ENCODE measurements at regions not wholly inside any gene's neighbourhood (a gene's known extent, or its start where the extent isn't known, plus 50 kb on each side); places are given as distances from the start of the nearest gene placed in this dataset.

- H3K9ac ChIP-seq = no peak overlapping the region
- POLR2A ChIA-PET = no interaction called here
- H3K27ac ChIP-seq (ENCODE audit: low read depth in 2 of 2, low read length in 1 of 2) = no peak overlapping the region
- no peaks in the 10 kb centered on the region for H3F3A ChIP-seq (replicated peaks; ENCODE audit: insufficient read depth)
- DNase-seq = no peak
- no peaks in the 10 kb centered on the region for H3K9me2 ChIP-seq
- no peaks in the 10 kb centered on the region for H3K27me3 ChIP-seq (ENCODE audit: insufficient read depth)
- CTCF ChIA-PET = interaction anchor here (0.6 to 1.3 kb wide), 5 partner anchors 8 to 241 kb away, joined by 3 to 4 read pairs (median 3); no protein-coding TSS in a partner anchor
- 55% methylated on average over 21 of the region's 21 CpGs for WGBS (ENCODE audit: low lambda C conversion rate)
- H3K4me3 ChIP-seq (ENCODE audit: low read depth in 2 of 2, low read length in 1 of 2) = no peak overlapping the region
- no peaks in the 10 kb centered on the region for H3K36me3 ChIP-seq (replicated peaks in 1 of 2; ENCODE audit: control insufficient read depth in 1 of 2, insufficient read depth in 2 of 2, low read length in 1 of 2)
- H3K4me2 ChIP-seq = no peak overlapping the region
- no peaks in the 10 kb centered on the region for H4K20me1 ChIP-seq (ENCODE audit: insufficient read depth)
- no peaks in the 10 kb centered on the region for H3K9me3 ChIP-seq
- no peaks in the 10 kb centered on the region for H3K79me2 ChIP-seq (ENCODE audit: insufficient read depth)
- peaks cover 0 to 25% of the 10 kb centered on the region in 2 experiments; a peak in 1 of 4 replicates for H3K4me1 ChIP-seq (ENCODE audit: control insufficient read depth in 1 of 2, insufficient read depth in 2 of 2, low read depth in 1 of 2, low read length in 1 of 2)
- TF ChIP-seq EZH2phosphoT487 (IDR thresholded peaks at IDR 0.05; ENCODE audit: borderline replicate concordance, low read depth) (no peak), IRF3 (IDR thresholded peaks at IDR 0.05; ENCODE audit: low read depth, low read length) (no peak), TCF12 (IDR thresholded peaks at IDR 0.05) (no peak), RCOR1 (IDR thresholded peaks at IDR 0.05; ENCODE audit: low read length) (no peak), YY1 (IDR thresholded peaks at IDR 0.05; ENCODE audit: low read depth) (no peak), FOSL2 (IDR thresholded peaks at IDR 0.05; ENCODE audit: borderline replicate concordance, low read depth) (no peak)
- TF ChIP-seq, protein P1, sequence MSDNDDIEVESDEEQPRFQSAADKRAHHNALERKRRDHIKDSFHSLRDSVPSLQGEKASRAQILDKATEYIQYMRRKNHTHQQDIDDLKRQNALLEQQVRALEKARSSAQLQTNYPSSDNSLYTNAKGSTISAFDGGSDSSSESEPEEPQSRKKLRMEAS (IDR thresholded peaks at IDR 0.05; ENCODE audit: low read depth) = no peak
- H2AFZ ChIP-seq (ENCODE audit: low read depth) = no peak overlapping the region
Observed at GRCh38 chr2:16226943-16227664, 286.8 kb downstream of the MYCN start.

- TF ChIP-seq TCF12 (IDR thresholded peaks at IDR 0.05) = no peak
- no peak for TF ChIP-seq YY1 (IDR thresholded peaks at IDR 0.05; ENCODE audit: low read depth)
- no peak for TF ChIP-seq RFX5 (IDR thresholded peaks at IDR 0.05; ENCODE audit: low read length)
- TF ChIP-seq RCOR1 (IDR thresholded peaks at IDR 0.05; ENCODE audit: low read length) = no peak
- TF ChIP-seq CHD2 (IDR thresholded peaks at IDR 0.05; ENCODE audit: low read length, partially characterized antibody) = no peak
- no peak for TF ChIP-seq EZH2phosphoT487 (IDR thresholded peaks at IDR 0.05; ENCODE audit: borderline replicate concordance, low read depth)
- TF ChIP-seq IRF3 (IDR thresholded peaks at IDR 0.05; ENCODE audit: low read depth, low read length) = no peak
- no peak for TF ChIP-seq MEF2A (IDR thresholded peaks at IDR 0.05; ENCODE audit: borderline replicate concordance, low read depth)
- TF ChIP-seq MXI1 (IDR thresholded peaks at IDR 0.05; ENCODE audit: low read depth, low read length) = no peak
- TF ChIP-seq TAF1 (IDR thresholded peaks at IDR 0.05; ENCODE audit: borderline replicate concordance, low read depth, low read length) = no peak
- Histone ChIP-seq H3K9me2 (no peaks in the 10 kb centered on the region), H3K4me2 (no peak overlapping the region), H3K9ac (no peak overlapping the region), H2AFZ (ENCODE audit: low read depth) (no peak overlapping the region), H3K4me3 (ENCODE audit: low read depth in 2 of 2, low read length in 1 of 2) (no peak overlapping the region), H3K27ac (ENCODE audit: low read depth in 2 of 2, low read length in 1 of 2) (no peak overlapping the region), H4K20me1 (ENCODE audit: insufficient read depth) (no peaks in the 10 kb centered on the region), H3K4me1 (ENCODE audit: control insufficient read depth in 1 of 2, insufficient read depth in 2 of 2, low read depth in 1 of 2, low read length in 1 of 2) (peaks cover 0 to 25% of the 10 kb centered on the region in 2 experiments; a peak in 1 of 4 replicates), H3K27me3 (ENCODE audit: insufficient read depth) (no peaks in the 10 kb centered on the region), H3K36me3 (replicated peaks in 1 of 2; ENCODE audit: control insufficient read depth in 1 of 2, insufficient read depth in 2 of 2, low read length in 1 of 2) (no peaks in the 10 kb centered on the region), H3K79me2 (ENCODE audit: insufficient read depth) (no peaks in the 10 kb centered on the region), H3F3A (replicated peaks; ENCODE audit: insufficient read depth) (no peaks in the 10 kb centered on the region), H3K9me3 (no peaks in the 10 kb centered on the region)
- ChIA-PET CTCF (interaction anchor here (1.0 to 1.3 kb wide), 3 partner anchors 46 to 242 kb away, joined by 3 to 4 read pairs (median 3); no protein-coding TSS in a partner anchor), POLR2A (no interaction called here)
- WGBS (ENCODE audit: low lambda C conversion rate) = 20% methylated on average over 3 of the region's 3 CpGs
- DNase-seq = no peak
Observed at GRCh38 chr2:16226381-16226780, 286.0 kb downstream of the MYCN start.
